ENCODE measurements at regions not wholly inside any gene's neighbourhood (a gene's known extent, or its start where the extent isn't known, plus 50 kb on each side); places are given as distances from the start of the nearest gene placed in this dataset.

DNA sequence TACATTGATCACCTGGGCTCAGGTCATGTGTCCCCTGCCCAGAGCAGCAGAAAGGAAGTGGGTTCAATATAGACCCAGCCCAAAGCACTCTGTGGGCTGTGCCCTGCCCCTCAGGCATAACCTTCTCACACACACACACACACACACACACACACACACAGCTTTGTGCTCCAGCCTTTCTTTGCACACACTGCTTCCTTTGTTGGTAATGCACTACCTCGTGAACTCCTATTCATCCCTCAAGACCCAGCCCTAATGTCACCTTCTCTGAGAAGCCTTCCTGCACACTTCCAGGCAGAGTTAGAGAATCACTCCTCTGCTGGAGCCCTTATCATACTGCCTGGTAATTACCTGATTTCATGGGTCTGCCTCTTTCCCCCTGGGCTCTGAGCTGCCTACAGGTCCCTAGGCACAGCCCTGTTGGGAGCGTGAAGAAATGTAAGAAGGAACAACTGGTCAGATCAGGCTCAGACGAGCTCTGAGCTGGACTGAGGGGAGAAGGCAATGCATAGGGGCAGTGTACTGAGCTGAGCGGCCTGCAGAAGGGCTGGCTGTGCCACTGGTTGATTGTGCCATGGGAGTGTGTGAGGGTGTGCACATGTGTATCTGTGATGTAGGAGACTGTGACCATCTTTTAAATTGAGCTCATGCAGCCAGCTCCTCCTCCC lies 210.3 kb downstream of the GLI2 start:
- Histone ChIP-seq H3K36me3 (ENCODE audit: low read depth) (no peaks in the 10 kb centered on the region), H3K4me1 (ENCODE audit: insufficient read depth, poor library complexity, severe bottlenecking) (peaks cover 9% of the 10 kb centered on the region), H3K4me3 (ENCODE audit: severe bottlenecking) (no peak overlapping the region), H3K9me3 (ENCODE audit: severe bottlenecking) (no peaks in the 10 kb centered on the region), H3K27ac (ENCODE audit: poor library complexity, severe bottlenecking) (no peak overlapping the region), H3K27me3 (ENCODE audit: insufficient read depth, poor library complexity, severe bottlenecking) (no peaks in the 10 kb centered on the region)
- TF ChIP-seq, protein P1, sequence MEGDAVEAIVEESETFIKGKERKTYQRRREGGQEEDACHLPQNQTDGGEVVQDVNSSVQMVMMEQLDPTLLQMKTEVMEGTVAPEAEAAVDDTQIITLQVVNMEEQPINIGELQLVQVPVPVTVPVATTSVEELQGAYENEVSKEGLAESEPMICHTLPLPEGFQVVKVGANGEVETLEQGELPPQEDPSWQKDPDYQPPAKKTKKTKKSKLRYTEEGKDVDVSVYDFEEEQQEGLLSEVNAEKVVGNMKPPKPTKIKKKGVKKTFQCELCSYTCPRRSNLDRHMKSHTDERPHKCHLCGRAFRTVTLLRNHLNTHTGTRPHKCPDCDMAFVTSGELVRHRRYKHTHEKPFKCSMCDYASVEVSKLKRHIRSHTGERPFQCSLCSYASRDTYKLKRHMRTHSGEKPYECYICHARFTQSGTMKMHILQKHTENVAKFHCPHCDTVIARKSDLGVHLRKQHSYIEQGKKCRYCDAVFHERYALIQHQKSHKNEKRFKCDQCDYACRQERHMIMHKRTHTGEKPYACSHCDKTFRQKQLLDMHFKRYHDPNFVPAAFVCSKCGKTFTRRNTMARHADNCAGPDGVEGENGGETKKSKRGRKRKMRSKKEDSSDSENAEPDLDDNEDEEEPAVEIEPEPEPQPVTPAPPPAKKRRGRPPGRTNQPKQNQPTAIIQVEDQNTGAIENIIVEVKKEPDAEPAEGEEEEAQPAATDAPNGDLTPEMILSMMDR (IDR thresholded peaks at IDR 0.05; ENCODE audit: poor library complexity, severe bottlenecking), result no peak
- ATAC-seq (ENCODE audit: low read depth) (no peak), DNase-seq (ENCODE audit: low spot score) (no peak)

GRCh38 chr2:120947327-120947726 lies 211.7 kb downstream of the GLI2 start:
- Histone ChIP-seq H3K27me3 (ENCODE audit: insufficient read depth, poor library complexity, severe bottlenecking) (no peaks in the 10 kb centered on the region), H3K36me3 (ENCODE audit: low read depth) (no peaks in the 10 kb centered on the region), H3K4me1 (ENCODE audit: insufficient read depth, poor library complexity, severe bottlenecking) (peaks cover 9% of the 10 kb centered on the region), H3K4me3 (ENCODE audit: severe bottlenecking) (no peak overlapping the region), H3K9me3 (ENCODE audit: severe bottlenecking) (no peaks in the 10 kb centered on the region), H3K27ac (ENCODE audit: poor library complexity, severe bottlenecking) (no peak overlapping the region)
- TF ChIP-seq, protein P1 (IDR thresholded peaks at IDR 0.05; ENCODE audit: poor library complexity, severe bottlenecking), result no peak
- DNase-seq (ENCODE audit: low spot score), result no peak
- no peak for ATAC-seq (ENCODE audit: low read depth)

DNA sequence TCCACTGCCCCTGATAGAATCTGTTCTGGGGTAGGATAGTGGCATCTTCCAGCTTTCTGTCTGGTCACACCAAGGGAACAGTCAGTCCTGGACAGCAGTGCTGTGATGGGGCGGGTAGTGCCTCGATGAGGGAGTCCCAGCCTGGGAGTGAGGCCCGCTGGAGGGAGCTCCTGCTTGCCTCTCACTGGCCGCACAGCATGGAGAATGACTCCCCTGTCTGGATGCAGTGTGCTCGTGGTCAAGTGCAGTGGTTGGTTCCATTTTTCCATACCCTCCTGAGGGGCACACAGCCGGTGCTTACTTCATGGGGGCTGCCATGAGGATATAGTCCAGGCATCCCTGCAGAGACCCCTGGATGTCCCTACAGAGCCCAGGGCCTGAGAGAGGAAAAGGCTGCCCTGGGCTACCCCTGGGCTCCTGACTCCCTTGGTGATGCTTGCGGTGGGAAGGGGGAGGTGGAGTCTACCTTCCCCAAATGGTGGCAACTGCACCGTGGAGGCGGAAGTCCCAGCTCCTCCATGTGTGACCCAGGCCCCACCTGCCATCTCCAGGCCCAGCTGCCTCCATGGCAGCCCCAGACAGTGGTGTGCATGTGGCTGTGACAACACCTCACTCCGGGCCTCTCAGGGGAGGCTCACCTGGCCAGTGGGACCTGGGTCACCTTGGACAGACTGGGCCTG lies 212.5 kb downstream of the GLI2 start:
- no peak overlapping the region for H3K27ac ChIP-seq (ENCODE audit: poor library complexity, severe bottlenecking)
- DNase-seq (ENCODE audit: low spot score) (no peak), ATAC-seq (ENCODE audit: low read depth) (no peak)
- H3K4me3 ChIP-seq (ENCODE audit: severe bottlenecking), result no peak overlapping the region
- no peaks in the 10 kb centered on the region for H3K36me3 ChIP-seq (ENCODE audit: low read depth)
- H3K9me3 ChIP-seq (ENCODE audit: severe bottlenecking), result no peaks in the 10 kb centered on the region
- H3K27me3 ChIP-seq (ENCODE audit: insufficient read depth, poor library complexity, severe bottlenecking), result no peaks in the 10 kb centered on the region
- H3K4me1 ChIP-seq (ENCODE audit: insufficient read depth, poor library complexity, severe bottlenecking), result peaks cover 9% of the 10 kb centered on the region
- TF ChIP-seq, protein P1 (IDR thresholded peaks at IDR 0.05; ENCODE audit: poor library complexity, severe bottlenecking), result no peak

- Histone ChIP-seq H3K9me3 (ENCODE audit: severe bottlenecking) (no peaks in the 10 kb centered on the region), H3K36me3 (ENCODE audit: low read depth) (no peaks in the 10 kb centered on the region), H3K4me3 (ENCODE audit: severe bottlenecking) (no peak overlapping the region), H3K27me3 (ENCODE audit: insufficient read depth, poor library complexity, severe bottlenecking) (no peaks in the 10 kb centered on the region), H3K4me1 (ENCODE audit: insufficient read depth, poor library complexity, severe bottlenecking) (peaks cover 6% of the 10 kb centered on the region), H3K27ac (ENCODE audit: poor library complexity, severe bottlenecking) (no peak overlapping the region)
- ATAC-seq (ENCODE audit: low read depth), result no peak
- DNase-seq (ENCODE audit: low spot score), result no peak
- TF ChIP-seq, protein P1 (IDR thresholded peaks at IDR 0.05; ENCODE audit: poor library complexity, severe bottlenecking), result no peak
Measured at GRCh38 chr2:120948662-120949011, 213.0 kb downstream of the GLI2 start.

Measured in RWPE2 (cell line).